A673 (cell line): ENCODE measurements at regions not wholly inside any gene's neighbourhood (a gene's known extent, or its start where the extent isn't known, plus 50 kb on each side); places are given as distances from the start of the nearest gene placed in this dataset.

ENCODE experiments used
- BruUV-seq: library from RNA; stranded (reverse); fragments of 400-500 nt; replicated peaks from 2 replicates; lab custom pipeline; 2021; lab: Mats Ljungman, UMichigan
- CTCF ChIA-PET: fragments of 300-600 bp; sonication (Branson Sonifier 250); formaldehyde crosslinking; loops from one replicate; lab custom pipeline; 2022; ENCODE audit warnings: antibody characterized with exemption; lab: Charles Lee
- POLR2A ChIA-PET: fragments of 300-600 bp; sonication (Branson Sonifier 250); formaldehyde crosslinking; loops from one replicate; lab custom pipeline; 2022; ENCODE audit warnings: antibody characterized with exemption; ENCODE audit not compliant: low non-redundant PET; lab: Charles Lee
- DNase-seq: peaks from one replicate; pipeline ENCODE4 v3.0.0-alpha.2; 2015; ENCODE audit warnings: low spot score
- H3K27ac ChIP-seq: fragments of 200-600 bp; sonication (generic); 2 replicates; pipeline ENCODE4 v1.5.1; 2016; ENCODE audit warnings: mixed run types, low read depth, mild to moderate bottlenecking, mixed read lengths, antibody characterized with exemption, low read length; ENCODE audit not compliant: poor library complexity, severe bottlenecking
- H3K27me3 ChIP-seq: fragments of 200-600 bp; sonication (generic); replicated peaks from 2 replicates; pipeline ENCODE4 v1.6.1; 2017; ENCODE audit warnings: mixed run types, low read depth, mild to moderate bottlenecking, mixed read lengths, antibody characterized with exemption, low read length; ENCODE audit not compliant: insufficient read depth, poor library complexity
- H3K36me3 ChIP-seq: fragments of 200-600 bp; sonication (generic); 2 replicates; pipeline ENCODE4 v1.6.1; 2016; ENCODE audit warnings: mixed run types, mild to moderate bottlenecking, mixed read lengths, antibody characterized with exemption, low read length; ENCODE audit not compliant: insufficient read depth, poor library complexity, severe bottlenecking
- H3K4me1 ChIP-seq: fragments of 200-600 bp; sonication (generic); 2 replicates; pipeline ENCODE4 v1.6.1; 2017; ENCODE audit warnings: mixed run types, mild to moderate bottlenecking, mixed read lengths, antibody characterized with exemption, low read length; ENCODE audit not compliant: insufficient read depth, poor library complexity, severe bottlenecking
- H3K4me3 ChIP-seq: fragments of 200-600 bp; sonication (generic); 2 replicates; pipeline ENCODE4 v1.5.1; 2016; ENCODE audit warnings: low read depth, mixed run types, mild to moderate bottlenecking, mixed read lengths, low read length; ENCODE audit not compliant: poor library complexity, severe bottlenecking
- H3K9me3 ChIP-seq: fragments of 200-600 bp; sonication (generic); 2 replicates; pipeline ENCODE4 v1.6.1; 2016; ENCODE audit warnings: mixed run types, low read depth, mild to moderate bottlenecking, mixed read lengths, antibody characterized with exemption, low read length; ENCODE audit not compliant: poor library complexity, severe bottlenecking
- EZH2 ChIP-seq: fragments of 200-600 bp; sonication (generic); IDR thresholded peaks from 2 replicates; pipeline ENCODE4 v1.6.1; 2017; ENCODE audit warnings: borderline replicate concordance, low read depth, mild to moderate bottlenecking, mixed read lengths, antibody characterized with exemption, low read length; ENCODE audit not compliant: poor library complexity, severe bottlenecking
- intact Hi-C: fragments of 100-400 bp; cut with micrococcal nuclease; formaldehyde crosslinking; loops from one replicate; pipeline ENCODE4 v1.10.0; 2022; ENCODE audit not compliant: unreplicated experiment
- TF ChIP-seq, protein P1 (sequence below): fragments of 300-800, 200-600 bp; sonication (generic); conservative IDR thresholded peaks from 2 replicates; pipeline ENCODE4 v1.5.1; 2017; ENCODE audit warnings: low read depth, mild to moderate bottlenecking, antibody characterized with exemption, low read length, moderate library complexity, mixed read lengths

- intact Hi-C loops, result no loop called here
- ChIA-PET POLR2A (no interaction called here), CTCF (no interaction called here)
- Histone ChIP-seq H3K36me3 (peaks cover 15% of the 10 kb centered on the region), H3K4me1 (peaks cover 4% of the 10 kb centered on the region), H3K27ac (no peak overlapping the region), H3K4me3 (no peak overlapping the region), H3K9me3 (no peaks in the 10 kb centered on the region), H3K27me3 (no peaks in the 10 kb centered on the region)
- no peak for DNase-seq
- no TSS peak for BruUV-seq
- TF ChIP-seq EZH2, result no peak
- TF ChIP-seq, protein P1, sequence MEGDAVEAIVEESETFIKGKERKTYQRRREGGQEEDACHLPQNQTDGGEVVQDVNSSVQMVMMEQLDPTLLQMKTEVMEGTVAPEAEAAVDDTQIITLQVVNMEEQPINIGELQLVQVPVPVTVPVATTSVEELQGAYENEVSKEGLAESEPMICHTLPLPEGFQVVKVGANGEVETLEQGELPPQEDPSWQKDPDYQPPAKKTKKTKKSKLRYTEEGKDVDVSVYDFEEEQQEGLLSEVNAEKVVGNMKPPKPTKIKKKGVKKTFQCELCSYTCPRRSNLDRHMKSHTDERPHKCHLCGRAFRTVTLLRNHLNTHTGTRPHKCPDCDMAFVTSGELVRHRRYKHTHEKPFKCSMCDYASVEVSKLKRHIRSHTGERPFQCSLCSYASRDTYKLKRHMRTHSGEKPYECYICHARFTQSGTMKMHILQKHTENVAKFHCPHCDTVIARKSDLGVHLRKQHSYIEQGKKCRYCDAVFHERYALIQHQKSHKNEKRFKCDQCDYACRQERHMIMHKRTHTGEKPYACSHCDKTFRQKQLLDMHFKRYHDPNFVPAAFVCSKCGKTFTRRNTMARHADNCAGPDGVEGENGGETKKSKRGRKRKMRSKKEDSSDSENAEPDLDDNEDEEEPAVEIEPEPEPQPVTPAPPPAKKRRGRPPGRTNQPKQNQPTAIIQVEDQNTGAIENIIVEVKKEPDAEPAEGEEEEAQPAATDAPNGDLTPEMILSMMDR, result no peak
Measured at GRCh38 chr22:48649031-48649430, 1178.6 kb downstream of the BRD1 start.

GRCh38 chr22:48647606-48648515 is 1179.8 kb downstream of the BRD1 start:
- TF ChIP-seq, protein P1, result no peak
- TF ChIP-seq EZH2, result no peak
- Histone ChIP-seq H3K27me3 (no peaks in the 10 kb centered on the region), H3K36me3 (peaks cover 15% of the 10 kb centered on the region), H3K4me1 (peaks cover 16% of the 10 kb centered on the region), H3K27ac (no peak overlapping the region), H3K4me3 (no peak overlapping the region), H3K9me3 (no peaks in the 10 kb centered on the region)
- BruUV-seq, result no TSS peak
- DNase-seq, result no peak
- ChIA-PET CTCF (no interaction called here), POLR2A (no interaction called here)
- intact Hi-C loops, result no loop called here

DNA sequence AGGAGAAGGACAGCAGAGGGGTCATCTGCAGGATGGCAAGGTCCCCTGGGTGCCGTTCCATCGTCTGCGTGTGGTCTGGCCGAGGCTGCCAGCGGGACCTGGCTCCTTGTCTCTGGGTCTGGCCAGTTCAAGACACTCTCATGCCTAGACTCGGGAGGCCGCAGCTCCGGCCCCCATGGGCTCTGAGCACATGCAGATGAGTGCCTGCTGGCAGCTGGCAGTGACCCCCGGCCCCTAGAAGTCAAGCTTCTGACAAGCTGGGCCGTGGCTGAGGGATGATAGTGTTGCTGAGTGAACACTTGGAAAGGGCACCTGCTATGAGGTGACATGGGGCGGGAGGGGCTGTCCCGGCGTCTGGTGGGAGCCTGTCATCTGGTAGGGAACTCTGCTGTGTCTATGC is 1180.6 kb downstream of the BRD1 start:
- no TSS peak for BruUV-seq
- Histone ChIP-seq H3K36me3 (peaks cover 9% of the 10 kb centered on the region), H3K9me3 (no peaks in the 10 kb centered on the region), H3K27ac (no peak overlapping the region), H3K4me3 (no peak overlapping the region), H3K4me1 (peaks cover 16% of the 10 kb centered on the region), H3K27me3 (no peaks in the 10 kb centered on the region)
- no peak for DNase-seq
- ChIA-PET CTCF (no interaction called here), POLR2A (no interaction called here)
- intact Hi-C loops, result no loop called here
- TF ChIP-seq, protein P1, result no peak
- TF ChIP-seq EZH2, result no peak
